NCI-H748 (cell line): ENCODE measurements at regions not wholly inside any gene's neighbourhood (a gene's known extent, or its start where the extent isn't known, plus 50 kb on each side); places are given as distances from the start of the nearest gene placed in this dataset.

Experiments
- DNase-seq: peaks from one replicate; lab custom pipeline; 2025; ENCODE audit not compliant: unreplicated experiment; lab: John Stamatoyannopoulos, UW

DNA sequence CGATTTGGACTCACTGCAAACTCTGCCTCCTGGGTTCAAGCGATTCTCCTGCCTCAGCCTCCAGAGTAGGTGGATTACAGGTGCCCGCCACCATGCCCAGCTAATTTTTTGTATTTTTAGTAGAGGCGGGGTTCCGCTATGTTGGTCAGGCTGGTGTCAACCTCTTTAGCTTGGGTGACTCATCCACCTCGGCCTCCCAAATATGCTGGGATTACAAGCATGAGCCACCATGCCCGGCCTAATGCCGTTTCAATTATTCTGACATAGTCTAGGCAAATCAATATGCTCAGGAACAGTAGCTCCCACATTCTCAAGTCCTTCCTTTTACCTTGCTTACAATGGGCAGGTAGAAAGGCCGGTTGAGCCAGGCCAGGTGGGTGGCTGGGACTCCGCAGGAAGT lies 82.0 kb upstream of the EEA1 start:
- DNase-seq, result no peak

DNA sequence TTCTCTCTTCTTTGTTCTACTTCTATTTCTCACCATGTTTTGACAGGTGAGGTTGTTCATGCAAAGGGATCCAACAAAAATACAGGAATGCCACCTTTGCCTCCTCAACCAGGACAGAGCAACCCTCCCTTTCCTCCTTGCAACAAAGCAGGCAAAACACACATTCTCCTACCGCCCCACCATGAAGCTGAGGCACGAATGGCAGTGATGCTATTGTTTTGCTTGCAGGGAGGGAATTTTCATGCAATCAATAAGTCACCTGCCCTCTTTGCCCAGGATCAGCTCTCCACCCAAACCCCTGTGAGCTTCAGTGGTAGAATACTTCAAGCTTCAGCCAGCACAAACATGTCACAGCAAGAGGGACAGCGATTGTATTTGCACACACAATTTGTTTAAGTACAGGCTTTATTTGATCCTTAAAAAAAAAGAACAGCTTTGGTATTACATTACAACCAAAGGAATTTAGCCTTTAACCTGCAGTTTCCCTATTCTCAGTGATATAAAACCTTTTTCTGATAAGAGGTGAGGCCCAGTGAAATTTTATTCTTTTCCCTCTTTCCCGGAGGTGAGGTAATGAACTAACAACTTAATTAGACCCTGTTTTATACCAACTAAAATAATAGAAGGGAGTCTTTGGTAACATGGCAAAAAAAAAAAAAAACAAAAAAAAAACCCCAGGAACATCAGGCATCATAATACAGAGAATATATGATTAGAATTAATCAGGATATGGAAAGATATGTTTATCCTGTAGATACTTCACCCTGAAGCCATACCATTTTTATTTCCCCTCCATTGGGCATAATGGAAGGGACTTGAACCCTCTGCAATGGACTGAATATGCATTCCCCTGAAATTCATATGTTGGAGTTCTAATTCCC lies 87.0 kb upstream of the EEA1 start:
- DNase-seq, result peak; percentile 66

DNA sequence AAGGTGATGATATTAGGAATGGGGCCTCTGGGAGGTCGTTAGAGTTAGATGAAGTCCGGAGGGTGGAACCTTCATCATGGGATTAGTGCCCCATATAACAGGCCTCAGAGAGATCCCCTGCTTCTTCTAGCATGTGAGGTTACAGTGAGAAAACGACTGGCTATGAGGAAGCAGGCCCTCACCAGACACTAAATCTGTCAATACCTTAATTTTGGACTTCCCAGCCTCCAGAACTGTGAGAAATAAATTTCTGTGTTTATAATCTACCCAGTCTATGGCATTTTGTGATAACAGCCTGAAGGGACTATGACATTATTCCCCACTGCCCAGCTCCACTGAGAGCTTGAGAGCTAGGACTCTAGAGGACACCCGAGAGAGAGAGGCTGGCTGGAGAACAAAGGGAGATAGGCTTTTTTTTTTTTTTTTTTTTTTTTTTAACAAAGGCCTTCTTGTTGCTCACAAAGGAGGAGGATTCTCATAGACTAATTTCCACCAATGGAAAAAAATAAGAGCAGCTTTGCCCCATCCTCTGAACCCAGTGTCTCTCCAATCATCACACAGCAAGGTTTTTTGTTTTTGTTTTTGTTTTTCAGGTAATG lies 87.8 kb upstream of the EEA1 start:
- DNase-seq, result no peak

DNA sequence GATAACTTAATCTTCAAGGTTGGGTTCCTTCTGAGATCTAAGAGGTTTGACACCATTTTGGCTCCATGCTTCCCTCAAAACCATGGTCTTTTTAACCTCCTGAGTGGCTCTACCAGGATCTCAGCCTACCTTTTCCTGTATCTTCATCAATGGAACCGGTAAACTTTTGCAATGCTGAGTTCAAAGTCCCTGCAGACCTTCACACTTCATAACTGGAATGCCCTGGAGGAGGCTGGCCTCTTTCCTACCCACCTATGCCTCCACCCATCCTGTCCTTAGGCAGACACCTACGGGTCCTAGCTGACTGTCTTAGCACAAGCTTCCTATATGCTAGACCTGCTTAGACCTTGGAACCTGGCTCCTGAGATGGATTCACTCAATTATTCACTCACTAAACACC lies 89.5 kb upstream of the EEA1 start:
- DNase-seq, result no peak

DNA sequence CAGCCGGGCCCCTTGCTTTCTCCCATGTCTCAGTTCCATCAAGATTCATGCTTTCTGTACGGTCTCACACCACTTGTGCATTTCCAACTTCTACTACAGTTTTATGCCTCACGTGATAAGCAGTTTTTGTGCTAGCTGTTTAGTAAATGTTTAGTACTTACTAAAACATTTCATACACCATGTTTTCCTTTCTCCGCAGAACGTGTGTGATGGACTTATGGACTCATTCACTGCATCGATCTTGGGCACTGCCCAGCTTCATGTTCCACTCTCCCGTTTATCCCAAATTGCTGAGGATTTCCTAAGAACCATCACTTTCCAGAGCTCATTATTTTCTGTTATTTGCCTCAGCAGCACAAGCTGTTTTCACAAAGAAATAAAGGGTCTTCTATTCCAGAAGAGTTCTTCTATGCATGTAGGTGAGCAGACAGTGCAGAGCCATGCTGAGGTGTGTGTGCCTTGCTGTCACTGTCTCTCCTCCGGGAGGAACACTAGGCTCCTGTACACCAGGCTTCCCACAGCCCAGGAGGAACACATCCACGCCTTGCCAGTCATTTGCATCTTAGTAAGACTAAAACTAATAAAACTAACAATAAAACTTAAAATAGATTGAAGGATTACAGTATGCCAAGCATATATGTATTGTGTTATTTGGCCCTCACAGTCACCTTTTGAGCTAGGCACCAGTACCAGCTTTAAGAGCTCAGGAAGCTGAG lies 90.3 kb upstream of the EEA1 start:
- DNase-seq, result no peak

DNA sequence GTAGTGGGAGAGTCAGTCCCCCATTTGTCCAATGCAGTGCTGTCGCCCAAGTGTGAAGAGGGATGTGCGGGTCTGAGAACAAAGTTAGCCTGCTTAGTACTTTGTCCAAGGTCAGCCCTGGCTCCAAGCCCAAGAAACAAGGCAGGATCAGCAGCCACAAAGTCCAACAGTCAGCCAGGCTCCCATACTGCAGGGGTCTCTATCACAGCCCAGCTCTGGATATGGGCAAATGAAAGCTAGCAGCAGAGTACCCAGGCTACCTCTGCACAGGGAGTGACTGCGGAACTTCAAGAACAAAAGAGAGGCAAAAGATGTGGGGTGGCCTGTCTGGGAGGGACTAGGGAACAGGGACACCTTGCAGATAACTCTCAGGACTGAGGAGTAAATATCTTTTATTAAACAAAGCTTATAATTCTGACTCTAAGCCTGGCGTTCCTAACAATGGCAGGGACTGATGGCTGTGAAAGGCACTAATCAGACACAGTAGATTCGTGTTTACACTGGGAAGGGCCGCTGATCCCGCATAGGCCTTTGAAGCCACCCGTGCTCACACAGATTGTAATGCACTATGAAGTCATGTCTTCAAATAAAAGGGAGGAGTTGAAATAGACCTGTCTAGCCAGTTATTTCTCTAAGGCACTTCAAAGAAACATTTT lies 91.0 kb upstream of the EEA1 start:
- DNase-seq, result peak; percentile 59

DNA sequence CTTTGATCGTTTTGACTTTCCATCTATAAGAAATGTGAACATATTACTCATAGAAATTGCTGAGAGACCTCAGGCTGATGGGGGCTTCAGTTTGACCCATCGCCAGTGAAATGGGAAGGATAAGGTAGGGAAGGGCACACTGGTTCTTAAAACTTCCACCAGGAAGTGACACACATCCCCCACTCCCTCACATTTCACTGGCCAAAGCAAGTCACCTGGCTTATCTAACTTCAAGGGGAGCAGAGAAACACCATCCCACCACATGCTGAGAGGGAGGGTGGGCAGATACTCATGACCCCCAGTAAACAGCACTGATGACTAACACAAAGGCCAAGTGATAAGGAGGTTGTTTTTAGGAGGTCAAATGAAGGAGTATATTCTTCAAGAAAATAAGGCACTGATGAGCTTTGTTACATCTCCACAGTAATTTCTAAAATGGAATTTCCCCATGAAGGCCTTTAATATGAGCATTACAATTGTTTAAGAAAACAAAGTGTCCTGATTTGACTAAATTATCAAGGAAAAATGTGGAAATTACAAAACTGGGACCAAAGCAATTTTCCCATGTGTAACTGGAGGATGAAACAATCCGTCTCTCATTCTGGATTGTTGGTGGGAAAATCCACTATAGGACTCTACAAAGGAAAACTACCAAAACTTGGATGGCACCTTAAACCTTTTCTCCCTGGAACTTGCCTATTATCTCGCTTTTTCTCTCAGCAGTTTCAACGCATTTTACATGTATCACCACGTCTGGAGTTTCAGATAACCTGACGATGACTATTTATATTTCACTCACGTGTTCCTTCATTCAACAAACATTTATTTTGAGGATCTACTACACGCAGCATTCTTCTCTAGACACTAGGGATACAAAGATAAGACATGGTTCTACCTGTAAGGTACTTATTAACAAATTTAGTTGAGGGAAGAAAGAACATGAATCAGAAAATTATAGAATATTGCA lies 91.8 kb upstream of the EEA1 start:
- no peak for DNase-seq

DNA sequence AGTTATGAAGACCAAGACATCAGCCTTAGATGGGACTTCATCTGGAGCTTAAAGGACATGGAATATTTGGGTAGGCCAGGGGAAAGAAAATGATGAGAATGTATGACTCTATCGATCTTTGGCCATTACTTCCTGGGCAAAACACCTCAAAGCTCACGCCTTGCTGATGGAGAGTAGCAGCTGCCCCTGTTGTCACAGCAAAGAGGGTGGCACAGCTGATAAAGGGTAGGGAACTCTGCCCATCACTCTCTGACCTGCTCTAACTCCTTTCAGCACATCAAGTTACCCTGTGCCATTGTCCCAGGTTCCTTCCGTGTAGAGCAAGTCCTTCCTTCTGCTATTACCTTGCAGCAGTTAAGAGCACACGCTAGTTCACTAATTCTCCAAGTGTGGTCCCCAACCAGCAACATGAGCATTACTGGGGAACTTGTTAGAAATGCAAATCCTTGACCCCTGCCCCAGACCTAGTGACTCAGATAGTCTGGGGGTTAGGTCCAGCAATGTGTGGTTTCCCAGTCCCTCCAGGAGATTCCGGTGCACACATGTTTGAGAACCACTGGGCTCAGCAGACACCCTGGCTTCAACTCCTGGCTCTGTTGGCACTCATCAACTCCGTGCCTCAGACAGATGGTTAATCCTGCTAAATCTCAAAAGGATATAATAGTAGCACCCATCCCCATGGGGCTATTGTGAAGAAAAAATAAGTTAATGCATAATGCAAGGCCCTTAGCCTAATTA lies 93.7 kb upstream of the EEA1 start:
- no peak for DNase-seq

DNA sequence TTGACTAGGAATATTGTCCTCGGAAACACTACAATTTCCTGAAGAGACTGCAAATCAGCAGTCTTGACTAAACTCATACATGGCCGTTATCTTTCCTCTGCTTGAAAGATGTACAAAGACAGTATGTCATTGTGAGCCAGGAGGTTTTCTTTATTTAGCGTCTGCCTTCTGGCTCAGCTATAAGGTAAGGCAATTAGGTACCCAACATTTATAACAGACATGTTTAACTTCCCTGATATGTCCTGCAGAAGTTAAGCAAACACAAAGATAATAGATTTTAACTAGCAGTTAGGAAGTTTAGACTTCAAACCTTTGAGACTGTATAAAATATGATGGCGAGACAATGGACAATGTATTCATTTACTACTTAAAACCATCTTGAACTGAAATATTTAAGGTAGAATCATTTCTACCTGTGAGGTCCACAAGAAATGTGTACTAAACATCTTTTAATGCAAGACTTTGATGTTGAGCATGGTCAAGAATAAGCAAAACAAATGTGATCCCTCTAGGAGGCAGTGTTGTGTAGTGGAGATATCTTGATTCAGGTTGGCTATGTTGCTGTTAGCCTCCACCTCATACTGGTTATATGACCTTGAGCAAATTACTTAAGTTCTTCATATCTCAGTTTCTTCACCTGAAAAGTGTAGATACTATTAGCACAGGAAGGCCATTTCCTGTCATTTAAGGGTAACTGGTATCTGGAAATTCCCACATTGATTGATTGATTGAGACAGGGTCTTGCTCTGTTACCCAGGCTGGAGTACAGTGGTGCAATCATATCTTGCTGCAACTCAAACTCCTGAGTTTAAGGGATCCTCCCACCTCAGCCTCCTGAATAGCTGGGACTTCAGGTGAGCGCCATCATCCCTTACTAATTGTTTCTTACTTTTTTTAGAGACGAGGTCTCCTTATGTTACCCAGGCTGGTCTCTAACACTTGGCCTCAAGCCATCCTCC lies 96.3 kb upstream of the EEA1 start:
- peak; percentile 44 for DNase-seq

DNA sequence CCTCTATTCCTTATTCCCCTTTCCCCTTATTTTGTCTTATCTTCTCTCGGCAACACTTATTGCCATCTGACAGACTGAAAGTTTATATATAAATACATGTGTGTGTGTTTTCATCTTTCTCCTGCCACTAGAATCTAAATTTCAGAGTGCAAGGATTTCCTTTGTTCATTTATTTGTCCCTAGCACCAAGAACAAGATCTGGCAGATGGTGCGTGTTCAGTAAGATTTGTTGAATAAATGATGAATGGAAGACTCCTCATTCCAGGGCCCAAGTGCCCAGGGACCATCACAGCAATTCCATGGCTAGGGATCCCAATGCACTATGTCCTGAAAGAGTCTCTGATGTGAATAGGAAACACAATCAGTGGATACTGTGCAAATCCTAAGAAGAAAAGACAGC lies 97.9 kb upstream of the EEA1 start:
- DNase-seq, result no peak

DNA sequence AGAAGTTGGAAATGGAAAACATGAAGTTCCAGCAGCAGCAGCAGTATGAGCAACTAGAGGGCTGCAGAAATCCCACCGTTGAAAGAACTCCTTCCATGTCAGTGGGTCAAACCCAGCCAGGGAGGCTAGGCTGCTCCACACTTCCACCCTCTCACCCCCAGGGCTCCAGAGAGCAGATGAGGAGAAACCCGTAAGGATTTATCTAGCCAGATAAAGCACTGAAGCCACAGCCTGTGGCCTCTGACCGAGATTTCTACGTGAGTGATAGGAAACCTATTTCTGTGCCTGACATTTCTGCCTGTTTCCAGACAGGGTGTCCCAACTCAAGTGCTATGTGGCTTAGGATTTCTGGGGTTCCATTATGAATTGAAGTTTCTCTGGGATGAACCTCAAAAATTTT lies 100.0 kb upstream of the EEA1 start:
- DNase-seq, result no peak

DNA sequence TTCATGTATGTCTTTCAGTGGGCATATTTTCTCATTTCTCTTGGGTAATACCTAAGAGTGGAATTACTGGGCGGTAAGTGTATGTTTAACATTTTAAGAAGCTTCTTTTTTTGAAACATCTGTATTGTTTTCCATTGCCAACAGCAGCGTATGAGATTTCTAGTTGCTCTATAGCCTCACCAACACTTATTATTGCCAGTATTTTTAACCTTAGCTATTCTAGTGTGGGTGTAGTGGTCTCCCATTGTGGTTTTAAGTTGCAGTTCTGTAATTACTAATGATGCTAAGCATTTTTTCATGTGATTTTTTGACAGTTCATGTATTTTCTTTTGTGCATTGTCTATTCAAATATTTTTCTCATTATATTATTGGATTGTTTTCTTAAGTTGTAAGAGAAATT lies 101.9 kb upstream of the EEA1 start:
- no peak for DNase-seq

DNA sequence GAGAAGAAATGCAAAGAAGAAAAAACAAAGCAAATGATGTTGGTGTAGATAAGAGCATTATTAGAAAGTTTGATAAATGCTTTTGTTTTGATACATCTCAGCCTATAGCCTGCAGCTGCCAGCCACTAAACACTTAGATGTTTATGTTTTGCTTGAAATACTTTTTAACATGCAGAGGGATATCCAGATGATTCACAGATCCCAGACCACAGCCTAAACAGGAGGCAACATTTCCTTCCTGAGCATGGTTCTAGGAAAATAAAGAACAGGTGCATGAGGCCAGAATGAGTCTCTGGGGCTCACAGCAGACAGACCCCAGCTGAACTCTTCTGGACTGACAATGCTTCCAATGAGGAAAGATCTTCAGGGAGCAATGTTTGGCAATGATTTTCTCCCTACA lies 103.7 kb upstream of the EEA1 start:
- no peak for DNase-seq

DNA sequence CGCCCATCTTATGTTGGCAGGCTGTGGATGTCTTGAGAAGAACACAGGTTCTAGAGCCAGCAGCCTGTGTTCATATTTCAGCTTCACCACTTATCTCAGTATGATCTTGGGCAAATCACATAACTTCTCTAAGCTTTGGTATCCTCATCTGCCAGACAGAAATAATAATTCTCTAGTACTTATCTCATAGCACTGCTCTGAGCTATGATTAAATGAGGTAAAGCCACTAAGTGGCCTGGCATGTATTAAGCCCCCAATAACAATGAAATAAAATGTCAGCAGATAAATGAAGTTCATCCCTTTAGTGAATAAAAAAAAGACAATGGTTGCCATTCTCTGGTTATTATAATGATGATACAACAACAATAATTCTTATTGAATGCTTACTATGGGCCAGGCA lies 104.9 kb upstream of the EEA1 start:
- DNase-seq, result no peak

DNA sequence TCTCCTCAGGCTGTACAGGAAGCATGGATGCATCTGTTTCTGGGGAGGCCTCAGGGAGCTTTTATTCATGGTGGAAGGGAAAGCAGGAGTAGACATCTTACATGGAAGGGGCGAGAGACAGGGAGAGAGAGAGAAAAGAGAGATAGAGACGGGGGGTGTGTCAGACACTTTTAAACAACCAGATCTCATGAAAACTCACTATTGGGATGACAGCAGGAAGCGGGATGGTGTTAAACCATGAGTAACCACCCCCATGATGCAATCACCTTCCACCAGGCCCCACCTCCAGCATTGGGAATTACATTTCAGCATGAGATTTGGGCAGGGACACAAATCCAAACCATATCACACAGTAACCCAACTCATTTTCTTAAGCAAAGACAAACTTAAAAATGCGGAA lies 110.0 kb upstream of the EEA1 start:
- no peak for DNase-seq

DNA sequence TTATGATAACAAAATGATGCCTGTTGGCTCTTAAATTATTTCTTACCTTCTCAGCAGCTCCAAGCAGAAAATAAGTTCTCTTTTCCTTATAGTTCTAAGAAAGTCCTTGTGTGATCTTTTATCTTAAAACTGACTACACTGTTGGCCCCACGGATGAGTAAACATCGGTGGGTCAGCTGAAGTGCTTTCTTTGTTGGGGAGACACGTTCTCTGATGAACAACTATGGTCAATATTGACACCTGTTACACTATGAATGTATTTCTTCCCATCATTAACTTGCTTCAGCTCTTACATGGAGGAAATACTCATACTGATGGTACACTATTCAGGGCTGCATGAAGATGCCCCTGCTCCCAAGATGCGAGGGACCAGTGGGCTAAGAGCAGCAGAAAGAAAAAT lies 110.8 kb upstream of the EEA1 start:
- DNase-seq, result no peak

DNA sequence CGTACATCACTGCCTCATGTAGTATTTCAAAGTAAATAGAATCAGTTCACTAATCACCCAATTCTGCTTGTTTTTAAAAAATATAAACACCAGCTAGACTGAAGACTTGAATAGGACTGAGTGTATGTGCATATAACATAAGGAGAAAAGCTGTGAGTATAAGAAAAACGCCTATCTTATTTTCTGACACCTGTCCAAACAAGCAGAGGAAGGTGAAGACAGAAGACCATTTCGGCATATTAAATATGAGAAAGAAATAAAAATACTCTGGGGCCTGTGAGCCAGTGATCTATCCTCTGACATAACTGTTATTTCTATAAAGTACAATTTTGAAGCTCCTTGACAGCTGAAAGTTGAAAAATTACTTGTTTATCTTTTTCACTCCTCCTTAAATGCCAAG lies 111.3 kb upstream of the EEA1 start:
- no peak for DNase-seq

DNA sequence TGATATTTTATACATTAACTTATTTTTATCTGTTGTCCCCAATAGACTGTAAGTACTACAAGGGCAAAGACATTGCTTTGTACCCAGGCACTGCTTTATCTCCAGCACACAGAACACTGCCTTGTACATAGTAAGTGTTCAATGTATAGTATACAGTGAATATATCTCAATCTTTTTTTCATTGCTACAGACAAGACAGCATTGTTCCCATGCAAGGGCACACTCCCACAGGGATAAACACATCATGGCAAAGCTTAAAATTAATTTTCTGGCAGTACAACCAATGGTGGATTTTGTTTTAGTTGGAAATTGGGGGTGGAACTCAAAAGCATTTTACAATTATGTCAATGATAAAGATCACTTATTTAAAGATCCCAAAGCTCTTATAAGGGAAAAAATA lies 112.3 kb upstream of the EEA1 start:
- DNase-seq, result no peak

DNA sequence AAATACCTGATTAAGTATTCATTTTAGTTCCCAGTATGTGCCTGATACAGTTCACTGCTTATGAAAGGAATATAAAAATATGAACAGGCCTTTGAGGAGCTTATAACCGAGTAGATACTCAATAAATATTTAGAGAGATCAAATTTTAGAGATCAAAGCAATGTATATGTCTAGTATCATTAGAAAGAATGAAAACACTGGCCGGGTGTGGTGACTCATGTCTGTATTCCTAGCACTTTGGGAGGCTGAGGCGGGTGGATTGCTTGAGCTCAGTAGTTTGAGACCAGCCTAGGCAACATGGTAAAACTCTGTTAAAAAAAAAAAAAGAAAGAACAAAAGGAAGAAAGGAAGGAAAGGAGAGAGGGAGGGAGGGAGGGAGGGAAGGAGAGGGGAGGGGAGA lies 113.2 kb upstream of the EEA1 start:
- no peak for DNase-seq
